ENCODE measurements at regions not wholly inside any gene's neighbourhood (a gene's known extent, or its start where the extent isn't known, plus 50 kb on each side); places are given as distances from the start of the nearest gene placed in this dataset.

GRCh38 chr5:112024221-112024620 is 267.2 kb upstream of the NREP start:
- dilution Hi-C loops (cut with MboI; ENCODE audit: extremely low pct_ligation_motif_present, low sequenced_read_pairs): no loop called here

More at GRCh38 chr5:112024221-112024620, 267.2 kb upstream of the NREP start:
- no peak overlapping the region for H3K4me2 ChIP-seq (ENCODE audit: insufficient read depth, low read length)
- no TSS peak for BruUV-seq (replicated peaks)
- no peaks in the 10 kb centered on the region for H3K36me3 ChIP-seq (ENCODE audit: control insufficient read depth in 2 of 2, extremely low read depth in 1 of 2, insufficient read depth in 2 of 2, low read length in 2 of 2)
- ChIA-PET CTCF (interaction anchor here (1.4 to 2.1 kb wide), 4 partner anchors 20 to 473 kb away, joined by 3 to 4 read pairs (median 4); no protein-coding TSS in a partner anchor), POLR2A (no interaction called here)
- no peak overlapping the region for H2AFZ ChIP-seq (ENCODE audit: low read depth, low read length)
- no peak overlapping the region for H3K9ac ChIP-seq (replicated peaks; ENCODE audit: extremely low read depth, insufficient read depth, low read length)
- H3K9me3 ChIP-seq (replicated peaks; ENCODE audit: control insufficient read depth, insufficient read depth, low read length): no peaks in the 10 kb centered on the region
- no peaks in the 10 kb centered on the region for H3K4me1 ChIP-seq (ENCODE audit: control insufficient read depth, extremely low read depth, insufficient read depth, low read length)
- H3K27me3 ChIP-seq (ENCODE audit: control insufficient read depth in 2 of 2, insufficient read depth in 2 of 2, low read length in 2 of 2): no peaks in the 10 kb centered on the region
- H3K4me3 ChIP-seq (replicated peaks in 1 of 3; ENCODE audit: insufficient read depth in 1 of 3, low read depth in 1 of 3, low read length in 3 of 3): no peak overlapping the region
- no peak for DNase-seq (ENCODE audit: low read depth, low spot score)
- FAIRE-seq: no peak
- no peaks in the 10 kb centered on the region for H4K20me1 ChIP-seq (replicated peaks; ENCODE audit: control insufficient read depth, extremely low read depth, insufficient read depth, low read length)
- no peak overlapping the region for H3K27ac ChIP-seq (ENCODE audit: insufficient read depth, low read depth, low read length)
- H3K79me2 ChIP-seq (ENCODE audit: control insufficient read depth, insufficient read depth, low read length): no peaks in the 10 kb centered on the region
- intact Hi-C loops (cut with micrococcal nuclease): no loop called here
- TF ChIP-seq GATA2 (IDR thresholded peaks at IDR 0.05; ENCODE audit: insufficient read depth, insufficient read length, low read depth, low read length) (no peak), POLR2A (IDR thresholded peaks at IDR 0.05; ENCODE audit: low read depth, low read length) (no peak), FOS (IDR thresholded peaks at IDR 0.05; ENCODE audit: borderline replicate concordance, insufficient read depth, low read length) (no peak), CTCF (IDR thresholded peaks at IDR 0.05; ENCODE audit: extremely low read depth in 1 of 2, insufficient read depth in 1 of 2, low read depth in 1 of 2, low read length in 2 of 2) (no peak), MAX (IDR thresholded peaks at IDR 0.05; ENCODE audit: insufficient read depth, insufficient read length) (no peak), EZH2 (IDR thresholded peaks at IDR 0.05; ENCODE audit: borderline replicate concordance, low read depth, low read length, severe bottlenecking) (no peak), MYC (IDR thresholded peaks at IDR 0.05; ENCODE audit: low read depth, low read length) (no peak), POLR2AphosphoS5 (IDR thresholded peaks at IDR 0.05; ENCODE audit: insufficient read depth, low read depth, low read length) (no peak), JUN (IDR thresholded peaks at IDR 0.05; ENCODE audit: borderline replicate concordance, insufficient read depth, insufficient read length, low read depth) (no peak)
- H3K9me1 ChIP-seq (replicated peaks; ENCODE audit: control insufficient read depth, extremely low read depth, insufficient read depth, low read length): no peaks in the 10 kb centered on the region
